HCT116 (cell line): ENCODE measurements at regions not wholly inside any gene's neighbourhood (a gene's known extent, or its start where the extent isn't known, plus 50 kb on each side); places are given as distances from the start of the nearest gene placed in this dataset.

Experiments
- ATAC-seq: fragments of 200-7000 bp; cut with Tn5 transposase; 2 replicates; pipeline ENCODE4 v1.9.1; 2020; ENCODE audit warnings: mild to moderate bottlenecking, moderate library complexity
- BruUV-seq: library from RNA; stranded (reverse); fragments of 400-500 nt; replicated peaks from 2 replicates; lab custom pipeline; 2021; lab: Mats Ljungman, UMichigan
- CTCF ChIA-PET: fragments of 300-600 bp; sonication (Branson Sonifier 250); formaldehyde crosslinking; loops from one replicate; lab custom pipeline; 2021; ENCODE audit warnings: antibody characterized with exemption; lab: Charles Lee
- POLR2A ChIA-PET: fragments of 300-600, 350-600 bp; sonication (Branson Sonifier 250); formaldehyde crosslinking; loops from one replicate; lab custom pipeline; 2021; ENCODE audit warnings: antibody characterized with exemption; lab: Charles Lee
- RAD21 ChIA-PET, 2 experiments: fragments of 300-600 bp; sonication (Branson Sonifier 250); formaldehyde crosslinking; loops; one replicate each; lab custom pipeline; 2023; ENCODE audit warnings: low total read pairs in 2 of 2; ENCODE audit not compliant: uncharacterized antibody in 2 of 2, unreplicated experiment in 2 of 2, low non-redundant PET in 1 of 2; lab: Charles Lee
- DNase-seq: peaks from one replicate; pipeline ENCODE4 v3.0.0-alpha.2; 2010; ENCODE audit warnings: low read depth, low spot score
- H2AFZ ChIP-seq: fragments of 200-600 bp; shearing (Covaris generic), sonication (generic); 2 replicates; pipeline ENCODE4 v1.6.1; 2017; ENCODE audit warnings: low read depth, mixed run types, mixed read lengths, antibody characterized with exemption, low read length; ENCODE audit not compliant: poor library complexity, severe bottlenecking
- H3K27ac ChIP-seq: 2 replicates; pipeline ENCODE4 v1.5.1; 2012; ENCODE audit warnings: low read depth, low read length
- H3K27me3 ChIP-seq: fragments of 200-600 bp; sonication (generic); 2 replicates; pipeline ENCODE4 v1.6.1; 2016; ENCODE audit warnings: mixed run types, low read length, mixed read lengths; ENCODE audit not compliant: insufficient read depth
- H3K36me3 ChIP-seq, 2 experiments: fragments of 200-500 bp in 1 of 2; fragments of 200-600 bp in 1 of 2; sonication (Bioruptor generic) in 1 of 2; sonication (generic) in 1 of 2; 2 replicates each; pipeline versions ENCODE4 v1.5.1 to v1.6.1; 2014 to 2016; ENCODE audit warnings: low read length in 2 of 2, inconsistent platforms in 1 of 2, mixed read lengths in 1 of 2, mixed run types in 1 of 2; ENCODE audit not compliant: insufficient read depth in 2 of 2, control insufficient read depth in 1 of 2
- H3K4me1 ChIP-seq, 2 experiments: fragments of 200-600 bp in 1 of 2; sonication (generic) in 1 of 2; 2 replicates each; pipeline versions ENCODE4 v1.5.1 to v1.6.1; 2012 to 2017; ENCODE audit warnings: low read length in 2 of 2, inconsistent platforms in 1 of 2, mild to moderate bottlenecking in 1 of 2, mixed read lengths in 1 of 2, mixed run types in 1 of 2, moderate library complexity in 1 of 2; ENCODE audit not compliant: insufficient read depth in 2 of 2, control insufficient read depth in 1 of 2
- H3K4me2 ChIP-seq: fragments of 200-600 bp; sonication (generic); 2 replicates; pipeline ENCODE4 v1.6.1; 2017; ENCODE audit warnings: mixed run types, low read length, mixed read lengths
- H3K4me3 ChIP-seq, 2 experiments: fragments of 200-600 bp in 1 of 2; sonication (generic) in 1 of 2; replicated peaks in 1 of 2; 2 replicates each; pipeline ENCODE4 v1.5.1; 2011 to 2016; ENCODE audit warnings: low read length in 2 of 2, control low read depth in 1 of 2, low read depth in 1 of 2, mild to moderate bottlenecking in 1 of 2, mixed read lengths in 1 of 2, mixed run types in 1 of 2
- H3K79me2 ChIP-seq: fragments of 200-600 bp; sonication (generic); 2 replicates; pipeline ENCODE4 v1.6.1; 2017; ENCODE audit warnings: mild to moderate bottlenecking, mixed run types, low read length, moderate library complexity, mixed read lengths; ENCODE audit not compliant: insufficient read depth
- H3K9ac ChIP-seq: fragments of 200-600 bp; sonication (generic); 2 replicates; pipeline ENCODE4 v1.6.1; 2016; ENCODE audit warnings: low read length, mixed read lengths
- H3K9me2 ChIP-seq: fragments of 200-600 bp; sonication (generic), shearing (Covaris generic); 2 replicates; pipeline ENCODE4 v1.6.1; 2017; ENCODE audit warnings: mixed run types, mild to moderate bottlenecking, moderate library complexity; ENCODE audit not compliant: insufficient read depth
- H3K9me3 ChIP-seq, 2 experiments: fragments of 200-500 bp in 1 of 2; fragments of 200-600 bp in 1 of 2; sonication (Bioruptor generic) in 1 of 2; sonication (generic) in 1 of 2; 2 replicates each; pipeline ENCODE4 v1.6.1; 2014 to 2017; ENCODE audit warnings: low read length in 2 of 2, mixed read lengths in 2 of 2, inconsistent platforms in 1 of 2, low read depth in 1 of 2, mild to moderate bottlenecking in 1 of 2, mixed run types in 1 of 2, moderate library complexity in 1 of 2; ENCODE audit not compliant: control insufficient read depth in 1 of 2, insufficient read depth in 1 of 2
- H4K20me1 ChIP-seq: fragments of 200-600 bp; sonication (generic), shearing (Covaris generic); 2 replicates; pipeline ENCODE4 v1.6.1; 2017; ENCODE audit warnings: mixed run types, mild to moderate bottlenecking, moderate library complexity; ENCODE audit not compliant: insufficient read depth
- CEBPB ChIP-seq: IDR thresholded peaks from 2 replicates; pipeline ENCODE4 v1.6.1; 2012; ENCODE audit warnings: low read depth
- EZH2 ChIP-seq: fragments of 200-600 bp; sonication (generic); IDR thresholded peaks from 2 replicates; pipeline ENCODE4 v1.6.1; 2017; ENCODE audit warnings: antibody characterized with exemption, mixed run types
- EZH2phosphoT487 ChIP-seq: fragments of 200-600 bp; IDR thresholded peaks from 2 replicates; pipeline ENCODE4 v1.6.1; 2018; ENCODE audit warnings: antibody characterized with exemption, borderline replicate concordance
- FOSL1 ChIP-seq: IDR thresholded peaks from 2 replicates; pipeline ENCODE4 v1.6.1; 2012; ENCODE audit warnings: low read depth
- JUND ChIP-seq: IDR thresholded peaks from 2 replicates; pipeline ENCODE4 v1.6.1; 2012
- RAD21 ChIP-seq: IDR thresholded peaks from 2 replicates; pipeline ENCODE4 v1.6.1; 2012; ENCODE audit warnings: low read depth, mild to moderate bottlenecking
- SIN3A ChIP-seq: IDR thresholded peaks from 2 replicates; pipeline ENCODE4 v1.6.1; 2012; ENCODE audit warnings: low read depth
- YY1 ChIP-seq: IDR thresholded peaks from 2 replicates; pipeline ENCODE4 v1.6.1; 2011; ENCODE audit warnings: low read length, low read depth, moderate library complexity, mild to moderate bottlenecking; ENCODE audit not compliant: insufficient replicate concordance; ENCODE audit errors: extremely low read depth
- ZNF274 ChIP-seq: fragments of 200-500 bp; sonication (Bioruptor generic); IDR thresholded peaks from 2 replicates; pipeline ENCODE4 v1.6.1; 2014; ENCODE audit warnings: mild to moderate bottlenecking, low read depth, low read length, inconsistent platforms
- intact Hi-C: fragments of 100-400 bp; cut with micrococcal nuclease; formaldehyde crosslinking; loops from 2 replicates; pipeline ENCODE4 v1.10.0; 2022
- TF ChIP-seq, protein P1 (sequence below): IDR thresholded peaks from 2 replicates; pipeline ENCODE4 v1.6.1; 2012
- TF ChIP-seq, protein P2 (sequence below): IDR thresholded peaks from 2 replicates; pipeline ENCODE4 v1.6.1; 2011; ENCODE audit warnings: mild to moderate bottlenecking, low read length, moderate library complexity; ENCODE audit not compliant: insufficient replicate concordance; ENCODE audit errors: extremely low read depth
- TF ChIP-seq, protein P3 (sequence below): IDR thresholded peaks from 2 replicates; pipeline ENCODE4 v1.6.1; 2012; ENCODE audit warnings: low read depth
- TF ChIP-seq, protein P4 (sequence below): IDR thresholded peaks from 2 replicates; pipeline ENCODE4 v1.6.1; 2012

DNA sequence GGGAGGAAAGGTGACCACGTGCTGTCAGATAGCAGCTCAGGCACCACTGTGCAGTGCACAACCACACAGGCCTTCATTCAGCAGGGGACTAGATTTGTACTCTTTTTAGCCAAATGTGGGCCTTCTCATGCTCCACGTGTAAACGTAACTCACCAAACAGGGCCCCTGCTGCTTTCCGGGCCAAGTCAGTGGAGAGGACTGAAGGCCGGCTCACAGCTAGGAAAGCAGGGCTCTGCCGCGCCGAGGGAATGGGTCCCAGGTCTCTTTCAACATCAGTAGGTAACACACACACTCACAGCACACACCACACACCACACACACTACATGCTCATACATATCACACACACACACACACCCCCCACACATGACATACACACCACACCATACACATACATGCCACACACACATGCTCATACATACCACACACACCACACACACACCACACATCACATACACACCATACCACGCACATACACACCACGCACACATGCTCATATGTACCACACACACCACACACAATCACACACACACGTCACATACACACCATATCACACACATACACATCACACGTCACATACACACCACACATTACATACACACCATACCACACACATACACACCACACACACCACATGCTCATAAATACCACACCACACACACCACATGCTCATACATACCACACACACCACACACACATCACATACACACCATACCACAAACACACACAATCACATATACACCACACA lies 124.0 kb upstream of the ERG start:
- Histone ChIP-seq H3K9ac (no peak overlapping the region), H3K4me3 (no peak overlapping the region), H3K4me1 (no peaks in the 10 kb centered on the region), H3K4me2 (no peak overlapping the region), H2AFZ (no peak overlapping the region), H3K36me3 (no peaks in the 10 kb centered on the region), H3K9me2 (no peaks in the 10 kb centered on the region), H3K9me3 (no peaks in the 10 kb centered on the region), H3K27me3 (no peaks in the 10 kb centered on the region), H3K79me2 (no peaks in the 10 kb centered on the region), H4K20me1 (no peaks in the 10 kb centered on the region), H3K27ac (no peak overlapping the region)
- ATAC-seq (no peak), DNase-seq (no peak)
- ChIA-PET RAD21 (no interaction called here), POLR2A (no interaction called here), CTCF (no interaction called here)
- TF ChIP-seq EZH2: no peak
- no peak for TF ChIP-seq JUND
- no peak for TF ChIP-seq FOSL1
- TF ChIP-seq, protein P1, sequence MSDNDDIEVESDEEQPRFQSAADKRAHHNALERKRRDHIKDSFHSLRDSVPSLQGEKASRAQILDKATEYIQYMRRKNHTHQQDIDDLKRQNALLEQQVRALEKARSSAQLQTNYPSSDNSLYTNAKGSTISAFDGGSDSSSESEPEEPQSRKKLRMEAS: no peak
- TF ChIP-seq, protein P2, sequence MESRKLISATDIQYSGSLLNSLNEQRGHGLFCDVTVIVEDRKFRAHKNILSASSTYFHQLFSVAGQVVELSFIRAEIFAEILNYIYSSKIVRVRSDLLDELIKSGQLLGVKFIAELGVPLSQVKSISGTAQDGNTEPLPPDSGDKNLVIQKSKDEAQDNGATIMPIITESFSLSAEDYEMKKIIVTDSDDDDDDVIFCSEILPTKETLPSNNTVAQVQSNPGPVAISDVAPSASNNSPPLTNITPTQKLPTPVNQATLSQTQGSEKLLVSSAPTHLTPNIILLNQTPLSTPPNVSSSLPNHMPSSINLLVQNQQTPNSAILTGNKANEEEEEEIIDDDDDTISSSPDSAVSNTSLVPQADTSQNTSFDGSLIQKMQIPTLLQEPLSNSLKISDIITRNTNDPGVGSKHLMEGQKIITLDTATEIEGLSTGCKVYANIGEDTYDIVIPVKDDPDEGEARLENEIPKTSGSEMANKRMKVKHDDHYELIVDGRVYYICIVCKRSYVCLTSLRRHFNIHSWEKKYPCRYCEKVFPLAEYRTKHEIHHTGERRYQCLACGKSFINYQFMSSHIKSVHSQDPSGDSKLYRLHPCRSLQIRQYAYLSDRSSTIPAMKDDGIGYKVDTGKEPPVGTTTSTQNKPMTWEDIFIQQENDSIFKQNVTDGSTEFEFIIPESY: no peak
- TF ChIP-seq EZH2phosphoT487: no peak
- no peak for TF ChIP-seq CEBPB
- TF ChIP-seq, protein P3, sequence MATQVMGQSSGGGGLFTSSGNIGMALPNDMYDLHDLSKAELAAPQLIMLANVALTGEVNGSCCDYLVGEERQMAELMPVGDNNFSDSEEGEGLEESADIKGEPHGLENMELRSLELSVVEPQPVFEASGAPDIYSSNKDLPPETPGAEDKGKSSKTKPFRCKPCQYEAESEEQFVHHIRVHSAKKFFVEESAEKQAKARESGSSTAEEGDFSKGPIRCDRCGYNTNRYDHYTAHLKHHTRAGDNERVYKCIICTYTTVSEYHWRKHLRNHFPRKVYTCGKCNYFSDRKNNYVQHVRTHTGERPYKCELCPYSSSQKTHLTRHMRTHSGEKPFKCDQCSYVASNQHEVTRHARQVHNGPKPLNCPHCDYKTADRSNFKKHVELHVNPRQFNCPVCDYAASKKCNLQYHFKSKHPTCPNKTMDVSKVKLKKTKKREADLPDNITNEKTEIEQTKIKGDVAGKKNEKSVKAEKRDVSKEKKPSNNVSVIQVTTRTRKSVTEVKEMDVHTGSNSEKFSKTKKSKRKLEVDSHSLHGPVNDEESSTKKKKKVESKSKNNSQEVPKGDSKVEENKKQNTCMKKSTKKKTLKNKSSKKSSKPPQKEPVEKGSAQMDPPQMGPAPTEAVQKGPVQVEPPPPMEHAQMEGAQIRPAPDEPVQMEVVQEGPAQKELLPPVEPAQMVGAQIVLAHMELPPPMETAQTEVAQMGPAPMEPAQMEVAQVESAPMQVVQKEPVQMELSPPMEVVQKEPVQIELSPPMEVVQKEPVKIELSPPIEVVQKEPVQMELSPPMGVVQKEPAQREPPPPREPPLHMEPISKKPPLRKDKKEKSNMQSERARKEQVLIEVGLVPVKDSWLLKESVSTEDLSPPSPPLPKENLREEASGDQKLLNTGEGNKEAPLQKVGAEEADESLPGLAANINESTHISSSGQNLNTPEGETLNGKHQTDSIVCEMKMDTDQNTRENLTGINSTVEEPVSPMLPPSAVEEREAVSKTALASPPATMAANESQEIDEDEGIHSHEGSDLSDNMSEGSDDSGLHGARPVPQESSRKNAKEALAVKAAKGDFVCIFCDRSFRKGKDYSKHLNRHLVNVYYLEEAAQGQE: no peak
- no peak for TF ChIP-seq SIN3A
- TF ChIP-seq, protein P4, sequence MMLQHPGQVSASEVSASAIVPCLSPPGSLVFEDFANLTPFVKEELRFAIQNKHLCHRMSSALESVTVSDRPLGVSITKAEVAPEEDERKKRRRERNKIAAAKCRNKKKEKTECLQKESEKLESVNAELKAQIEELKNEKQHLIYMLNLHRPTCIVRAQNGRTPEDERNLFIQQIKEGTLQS: no peak
- TF ChIP-seq YY1: no peak
- TF ChIP-seq ZNF274: no peak
- no peak for TF ChIP-seq RAD21
- intact Hi-C loops: loop anchor here (5.0 kb wide), 1 partner anchor 90 kb away; no protein-coding TSS in a partner anchor
- no TSS peak for BruUV-seq
